ENCODE measurements at regions not wholly inside any gene's neighbourhood (a gene's known extent, or its start where the extent isn't known, plus 50 kb on each side); places are given as distances from the start of the nearest gene placed in this dataset.

- DNase-seq, result no peak
Measured at GRCh38 chr10:29237786-29238185, 51.1 kb upstream of the LYZL1 start.

- DNase-seq, result no peak
Measured at GRCh38 chr10:29238523-29239135, 50.2 kb upstream of the LYZL1 start.

Data from NCI-H510A (cell line).